OCI-M1 (cell line): ENCODE measurements at regions not wholly inside any gene's neighbourhood (a gene's known extent, or its start where the extent isn't known, plus 50 kb on each side); places are given as distances from the start of the nearest gene placed in this dataset.
"Not testable (repeated sequence)": the region's sequence is repeated elsewhere in the genome, so short reads cannot be mapped to it uniquely, and the experiment has no call there.

ENCODE experiments used
- DNase-seq: peaks from one replicate; lab custom pipeline; 2025; lab: John Stamatoyannopoulos, UW

GRCh38 chr2:51779723-51780122, 747.8 kb upstream of the NRXN1 start:
- not testable (repeated sequence) for DNase-seq

DNA sequence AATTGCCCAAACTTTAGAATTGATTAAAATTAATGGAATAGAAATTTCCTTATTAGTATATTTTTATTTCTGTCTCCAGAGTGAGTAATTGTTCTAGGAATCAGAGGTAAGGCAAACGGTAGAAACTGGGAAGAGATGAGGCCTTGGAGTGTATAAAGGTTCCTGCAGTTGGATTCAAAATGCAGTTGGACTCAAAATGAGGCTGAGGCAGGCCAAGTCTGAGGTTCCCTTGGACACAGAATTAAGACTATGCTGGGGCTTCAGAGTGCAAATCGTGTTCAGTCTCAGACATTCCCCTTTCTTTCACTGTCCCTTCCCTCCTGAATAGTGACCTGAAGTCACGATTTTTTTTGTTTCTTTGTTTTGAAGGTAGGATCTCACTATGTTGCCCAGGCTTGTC, 746.9 kb upstream of the NRXN1 start:
- no peak for DNase-seq

- not testable (repeated sequence) for DNase-seq
Measured at GRCh38 chr2:51774606-51775005, 742.7 kb upstream of the NRXN1 start.

DNA sequence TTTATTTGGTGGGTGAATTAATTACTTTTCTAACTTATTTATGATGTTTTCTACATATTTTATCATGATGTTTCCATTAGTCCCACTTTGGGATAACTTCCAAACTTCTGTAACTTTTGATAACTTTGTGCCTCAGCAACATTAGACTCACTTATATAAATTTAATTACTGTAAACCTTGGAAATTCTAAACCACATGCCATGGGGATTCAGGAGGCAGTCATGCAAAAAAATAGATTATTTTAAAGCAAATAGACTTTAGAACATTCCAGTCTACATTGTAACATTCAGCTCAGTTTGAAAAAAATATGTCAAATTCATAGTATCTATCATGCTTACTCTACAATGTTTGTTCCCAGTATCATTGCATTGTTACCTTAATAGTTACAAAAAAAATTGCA, 728.5 kb upstream of the NRXN1 start:
- no peak for DNase-seq

GRCh38 chr2:51758081-51758480, 726.1 kb upstream of the NRXN1 start:
- DNase-seq, result no peak

DNA sequence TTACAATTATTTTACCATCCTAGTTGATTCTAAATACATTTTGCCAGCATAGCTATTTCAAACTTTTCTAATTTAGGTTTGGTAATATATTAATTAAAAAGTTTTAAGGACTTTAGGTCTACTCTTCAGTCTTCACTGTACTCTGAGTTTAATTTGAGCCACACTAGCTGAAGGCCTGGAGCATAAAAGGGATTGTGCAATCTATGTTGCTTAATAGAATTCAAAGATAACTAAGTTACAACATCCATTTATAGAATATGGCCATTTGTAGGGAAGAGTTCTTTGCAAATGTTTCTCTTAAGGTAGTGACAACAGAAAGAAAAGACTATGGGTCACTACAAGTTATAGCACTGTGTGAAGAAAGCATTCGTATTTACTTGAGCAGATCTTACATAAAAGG, 702.2 kb upstream of the NRXN1 start:
- DNase-seq, result peak; percentile 45

- no peak for DNase-seq
Measured at GRCh38 chr2:51723691-51724090, 691.8 kb upstream of the NRXN1 start.

DNA sequence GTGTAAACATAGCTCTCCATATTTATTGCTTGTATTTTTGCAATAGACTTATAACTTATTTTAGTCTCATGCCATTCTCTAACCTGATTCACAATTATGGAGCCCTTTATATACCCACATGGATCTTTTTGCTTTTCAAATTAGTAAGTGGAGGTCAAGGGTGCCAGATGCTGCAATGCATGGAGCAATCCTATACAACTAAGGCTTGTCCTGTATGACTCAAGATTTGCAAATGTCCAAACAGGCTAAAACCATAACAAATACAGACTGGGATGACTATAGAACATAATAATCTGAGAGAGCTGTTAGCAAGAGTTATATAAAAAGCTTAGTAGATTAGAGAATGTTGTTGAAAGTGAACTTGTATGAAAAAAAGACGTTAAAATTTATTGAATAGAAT, 690.4 kb upstream of the NRXN1 start:
- DNase-seq, result no peak

DNA sequence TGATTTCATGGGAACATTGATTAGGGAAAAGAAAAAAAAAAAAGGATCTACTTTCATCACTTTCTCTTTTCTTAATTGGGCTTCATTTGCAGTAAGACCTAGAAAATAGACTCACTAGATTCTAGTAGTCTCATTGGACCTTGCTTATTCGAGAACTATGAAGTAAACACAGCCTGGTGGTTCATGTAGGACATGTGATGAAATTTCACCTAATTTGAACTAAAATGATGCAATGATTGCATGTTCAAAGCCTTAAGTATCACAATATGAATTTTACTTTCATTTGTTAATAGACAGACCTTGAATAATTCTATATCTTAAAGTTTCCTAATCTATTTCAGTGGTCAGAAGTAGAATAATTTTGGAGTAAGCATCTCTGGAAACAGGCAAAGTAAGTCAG, 688.9 kb upstream of the NRXN1 start:
- DNase-seq, result peak; percentile 47

GRCh38 chr2:51718881-51719280, 686.9 kb upstream of the NRXN1 start:
- DNase-seq, result no peak

DNA sequence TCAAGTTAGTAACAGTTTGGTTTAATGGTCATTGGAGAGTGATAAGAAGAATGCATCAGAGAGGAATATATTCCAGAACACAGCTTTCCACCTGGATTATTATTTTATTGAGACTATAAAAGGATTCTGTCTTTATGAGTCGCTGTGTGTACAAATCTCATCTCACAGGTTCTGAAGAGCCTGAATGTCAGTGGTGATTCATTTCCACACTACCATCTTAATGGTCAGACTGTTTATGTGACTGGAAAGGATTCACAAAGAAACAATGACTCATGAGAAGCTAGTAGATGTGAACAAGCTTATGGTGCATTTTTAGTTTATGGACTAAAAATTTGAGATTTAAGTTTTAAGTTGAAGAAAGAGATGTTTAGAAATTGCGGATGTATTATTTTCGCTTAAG, 685.4 kb upstream of the NRXN1 start:
- DNase-seq, result no peak

- no peak for DNase-seq
Measured at GRCh38 chr2:51711766-51712165, 679.8 kb upstream of the NRXN1 start.

GRCh38 chr2:51710222-51710621, 678.3 kb upstream of the NRXN1 start:
- peak; percentile 63 for DNase-seq

GRCh38 chr2:51707625-51708024, 675.7 kb upstream of the NRXN1 start:
- no peak for DNase-seq

- peak; percentile 25 for DNase-seq
Measured at GRCh38 chr2:51706220-51706619, 674.3 kb upstream of the NRXN1 start.

- no peak for DNase-seq
Measured at GRCh38 chr2:51705417-51705816, 673.5 kb upstream of the NRXN1 start.

DNA sequence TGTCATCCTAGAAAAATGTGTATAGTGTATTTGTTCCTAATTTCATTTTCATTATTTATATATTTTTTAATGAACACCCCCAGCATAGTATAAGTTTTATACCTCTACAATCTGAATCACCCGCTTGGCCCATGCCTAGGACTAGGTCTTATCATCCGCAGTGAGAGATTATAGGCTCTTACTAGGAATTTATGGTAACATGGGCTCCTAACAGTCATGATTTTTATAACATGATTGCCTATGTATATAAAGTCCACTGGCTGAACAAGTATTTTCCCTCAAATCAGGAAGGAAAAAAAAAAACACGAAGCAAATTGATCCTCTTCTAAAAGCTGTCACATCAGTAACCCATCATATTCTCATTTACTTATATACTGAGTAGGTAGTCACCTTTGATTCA, 666.1 kb upstream of the NRXN1 start:
- DNase-seq, result no peak

- no peak for DNase-seq
Measured at GRCh38 chr2:51697095-51697494, 665.2 kb upstream of the NRXN1 start.

DNA sequence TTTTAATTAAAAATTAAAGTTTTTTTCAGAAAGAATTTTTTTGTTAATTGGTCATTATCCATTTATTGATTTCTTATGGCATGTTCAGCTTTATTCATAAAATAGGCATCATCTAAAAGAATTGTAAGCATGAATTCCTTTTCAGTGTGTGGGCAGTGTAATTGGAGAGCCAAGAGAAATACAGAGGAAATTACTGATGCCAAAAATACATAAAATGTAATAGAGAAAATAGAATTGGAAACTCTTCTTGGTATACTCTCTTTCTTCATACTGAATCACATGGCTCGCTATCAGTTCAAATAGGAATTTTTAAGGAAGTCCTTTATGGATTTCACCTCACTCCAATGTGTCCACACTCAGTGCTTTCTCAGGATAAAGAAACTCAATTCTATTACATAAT, 663.6 kb upstream of the NRXN1 start:
- no peak for DNase-seq

DNA sequence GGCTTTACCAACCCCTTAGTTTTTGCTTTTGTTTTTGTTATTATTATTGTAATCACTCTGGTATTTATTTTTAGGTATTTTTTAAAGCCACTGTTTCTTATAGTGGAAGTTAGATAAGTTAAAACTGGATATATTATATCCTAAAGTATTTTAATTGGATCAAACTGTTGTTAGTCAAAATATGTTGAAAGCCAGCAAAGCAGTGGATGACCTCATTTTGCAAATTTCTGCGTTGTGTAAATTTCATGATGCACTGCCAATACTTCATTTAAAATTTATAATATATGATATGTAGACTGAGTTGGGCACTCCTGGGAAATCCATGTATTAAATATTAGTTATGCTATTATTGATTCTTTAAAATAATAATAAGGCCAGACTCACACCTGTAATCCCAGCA, 661.7 kb upstream of the NRXN1 start:
- no peak for DNase-seq

- no peak for DNase-seq
Measured at GRCh38 chr2:51681854-51682253, 649.9 kb upstream of the NRXN1 start.

- no peak for DNase-seq
Measured at GRCh38 chr2:51673628-51674027, 641.7 kb upstream of the NRXN1 start.

GRCh38 chr2:51667679-51668078, 635.7 kb upstream of the NRXN1 start:
- DNase-seq, result no peak

DNA sequence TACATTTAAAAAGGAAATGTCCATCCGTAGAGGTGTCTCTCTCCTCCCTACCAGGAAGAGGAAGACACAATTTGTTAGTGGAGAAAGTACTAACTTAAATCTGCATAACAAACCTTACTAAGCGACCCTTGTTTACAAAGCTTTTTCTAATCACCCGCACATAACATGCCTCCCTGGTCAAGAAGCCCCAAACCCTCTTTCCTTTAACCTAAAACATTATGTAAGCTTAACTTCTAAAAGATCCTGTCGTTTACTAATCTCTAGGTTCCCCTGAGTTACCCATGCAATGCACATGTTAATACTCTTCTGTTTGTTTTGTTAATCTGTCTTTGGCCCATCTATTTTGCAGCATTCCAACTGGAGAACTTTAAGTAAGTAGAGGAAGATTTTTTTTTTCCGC, 630.3 kb upstream of the NRXN1 start:
- DNase-seq, result no peak

- DNase-seq, result no peak
Measured at GRCh38 chr2:51657849-51658248, 625.9 kb upstream of the NRXN1 start.
